Endothelial cell of umbilical vein (primary cell): ENCODE measurements at regions not wholly inside any gene's neighbourhood (a gene's known extent, or its start where the extent isn't known, plus 50 kb on each side); places are given as distances from the start of the nearest gene placed in this dataset.

Source experiments
- BruUV-seq: library from RNA; stranded (reverse); fragments of 400-500 nt; replicated peaks from 2 replicates; lab custom pipeline; 2021; lab: Mats Ljungman, UMichigan
- CTCF ChIA-PET: fragments of 300-600, 350-600 bp; sonication (Branson Sonifier 250); formaldehyde crosslinking; loops from one replicate; lab custom pipeline; 2021; ENCODE audit warnings: antibody characterized with exemption, inconsistent platforms; lab: Charles Lee
- POLR2A ChIA-PET: fragments of 300-600, 350-600 bp; sonication (Branson Sonifier 250); formaldehyde crosslinking; loops from one replicate; lab custom pipeline; 2021; ENCODE audit warnings: antibody characterized with exemption, inconsistent platforms; lab: Charles Lee
- DNase-seq: peaks from one replicate; pipeline ENCODE4 v3.0.0-alpha.2; 2011; ENCODE audit warnings: low read depth, low spot score
- FAIRE-seq: peaks from 2 replicates; lab custom pipeline; 2011; peaks lifted over from hg19 to GRCh38; lab: Jason Lieb, UNC
- H2AFZ ChIP-seq: 2 replicates; pipeline ENCODE4 v1.6.0; 2012; ENCODE audit warnings: low read depth, low read length, control low read depth, inconsistent platforms
- H3K27ac ChIP-seq: 2 replicates; pipeline ENCODE4 v1.5.1; 2011; ENCODE audit warnings: low read depth, mild to moderate bottlenecking, control low read depth, low read length, moderate library complexity; ENCODE audit not compliant: insufficient read depth
- H3K27me3 ChIP-seq, 2 experiments: 2 replicates each; pipeline versions ENCODE4 v1.6.0 to v1.6.1; 2011; ENCODE audit warnings: low read length in 2 of 2, mixed read lengths in 1 of 2; ENCODE audit not compliant: control insufficient read depth in 2 of 2, insufficient read depth in 2 of 2
- H3K36me3 ChIP-seq, 2 experiments: 2 replicates in 1 of 2; 3 replicates in 1 of 2; pipeline ENCODE4 v1.5.1; 2011; ENCODE audit warnings: low read length in 2 of 2, mild to moderate bottlenecking in 1 of 2, moderate library complexity in 1 of 2; ENCODE audit not compliant: control insufficient read depth in 2 of 2, insufficient read depth in 2 of 2; ENCODE audit errors: extremely low read depth in 1 of 2
- H3K4me1 ChIP-seq: 3 replicates; pipeline ENCODE4 v1.5.1; 2011; ENCODE audit warnings: mild to moderate bottlenecking, low read length; ENCODE audit not compliant: control insufficient read depth, insufficient read depth; ENCODE audit errors: extremely low read depth
- H3K4me2 ChIP-seq: 2 replicates; pipeline ENCODE4 v1.6.1; 2011; ENCODE audit warnings: low read length, control low read depth, mixed read lengths; ENCODE audit not compliant: insufficient read depth
- H3K4me3 ChIP-seq, 3 experiments: fragments of 200-600 bp in 1 of 3; sonication (generic), shearing (Covaris generic) in 1 of 3; replicated peaks in 1 of 3; 2 replicates each; pipeline ENCODE4 v1.5.1; 2011 to 2016; ENCODE audit warnings: control low read depth in 3 of 3, low read length in 3 of 3, mild to moderate bottlenecking in 2 of 3, inconsistent platforms in 1 of 3, low read depth in 1 of 3, moderate library complexity in 1 of 3; ENCODE audit not compliant: insufficient read depth in 1 of 3
- H3K79me2 ChIP-seq: 2 replicates; pipeline ENCODE4 v1.6.0; 2012; ENCODE audit warnings: low read length, inconsistent platforms; ENCODE audit not compliant: control insufficient read depth, insufficient read depth
- H3K9ac ChIP-seq: replicated peaks from 2 replicates; pipeline ENCODE3; 2011; ENCODE audit warnings: low read length, control low read depth; ENCODE audit not compliant: insufficient read depth; ENCODE audit errors: extremely low read depth
- H3K9me1 ChIP-seq: replicated peaks from 3 replicates; pipeline ENCODE4 v1.6.0; 2011; ENCODE audit warnings: mild to moderate bottlenecking, low read length; ENCODE audit not compliant: control insufficient read depth, insufficient read depth; ENCODE audit errors: extremely low read depth
- H3K9me3 ChIP-seq: replicated peaks from 2 replicates; pipeline ENCODE4 v1.5.1; 2012; ENCODE audit warnings: low read length, inconsistent platforms; ENCODE audit not compliant: control insufficient read depth, insufficient read depth
- H4K20me1 ChIP-seq: replicated peaks from 2 replicates; pipeline ENCODE3; 2011; ENCODE audit warnings: mild to moderate bottlenecking, low read length; ENCODE audit not compliant: control insufficient read depth, insufficient read depth; ENCODE audit errors: extremely low read depth
- EZH2 ChIP-seq: IDR thresholded peaks from 2 replicates; pipeline ENCODE4 v1.6.1; 2012; ENCODE audit warnings: borderline replicate concordance, low read depth, mild to moderate bottlenecking, moderate library complexity, low read length, inconsistent platforms; ENCODE audit not compliant: severe bottlenecking
- FOS ChIP-seq: IDR thresholded peaks from 2 replicates; pipeline ENCODE4 v1.6.1; 2011; ENCODE audit warnings: mild to moderate bottlenecking, low read length, moderate library complexity, borderline replicate concordance; ENCODE audit not compliant: insufficient read depth
- GATA2 ChIP-seq: IDR thresholded peaks from 2 replicates; pipeline ENCODE4 v1.7.0; 2011; ENCODE audit warnings: low read depth, mild to moderate bottlenecking, moderate library complexity, mixed read lengths, low read length; ENCODE audit not compliant: insufficient read length, insufficient read depth
- JUN ChIP-seq: IDR thresholded peaks from 2 replicates; pipeline ENCODE4 v1.6.1; 2011; ENCODE audit warnings: borderline replicate concordance, low read depth; ENCODE audit not compliant: insufficient read length, insufficient read depth
- MAX ChIP-seq: IDR thresholded peaks from 2 replicates; pipeline ENCODE4 v1.6.1; 2011; ENCODE audit not compliant: insufficient read depth, insufficient read length
- POLR2A ChIP-seq: IDR thresholded peaks from 2 replicates; pipeline ENCODE4 v1.6.1; 2012; ENCODE audit warnings: low read depth, mild to moderate bottlenecking, control low read depth, low read length
- POLR2AphosphoS5 ChIP-seq: IDR thresholded peaks from 2 replicates; pipeline ENCODE4 v1.6.1; 2012; ENCODE audit warnings: low read depth, mild to moderate bottlenecking, control low read depth, low read length, moderate library complexity; ENCODE audit not compliant: insufficient read depth
- dilution Hi-C: fragments of 300-500 bp; cut with MboI; formaldehyde crosslinking; loops from one replicate; pipeline ENCODE4 v1.15.0; 2019; ENCODE audit warnings: low sequenced_read_pairs; ENCODE audit not compliant: extremely low pct_ligation_motif_present
- intact Hi-C: fragments of 100-400 bp; cut with micrococcal nuclease; formaldehyde crosslinking; loops from one replicate; pipeline ENCODE4 v1.10.0; 2022
- TF ChIP-seq, protein P1 (sequence below), 2 donors: IDR thresholded peaks; 1 replicate in 1 of 2; 2 replicates in 1 of 2; pipeline ENCODE4 v1.5.1; 2011; ENCODE audit warnings: low read length in 2 of 2, mild to moderate bottlenecking in 2 of 2, moderate library complexity in 2 of 2, control low read depth in 1 of 2, inconsistent platforms in 1 of 2, low read depth in 1 of 2; ENCODE audit not compliant: insufficient read depth in 1 of 2; ENCODE audit errors: extremely low read depth in 1 of 2

- DNase-seq (no peak), FAIRE-seq (no peak)
- Histone ChIP-seq H3K4me3 (no peak overlapping the region), H3K27ac (no peak overlapping the region), H3K4me1 (no peaks in the 10 kb centered on the region), H3K9ac (no peak overlapping the region), H4K20me1 (no peaks in the 10 kb centered on the region), H3K4me2 (no peak overlapping the region), H3K9me1 (no peaks in the 10 kb centered on the region), H3K79me2 (no peaks in the 10 kb centered on the region), H3K36me3 (no peaks in the 10 kb centered on the region), H2AFZ (no peak overlapping the region), H3K9me3 (no peaks in the 10 kb centered on the region), H3K27me3 (no peaks in the 10 kb centered on the region)
- no TSS peak for BruUV-seq
- intact Hi-C loops = no loop called here
- TF ChIP-seq EZH2 = no peak
- no peak for TF ChIP-seq POLR2AphosphoS5
- no peak for TF ChIP-seq JUN
- CTCF ChIA-PET = no interaction called here
- POLR2A ChIA-PET = no interaction called here
- dilution Hi-C loops = no loop called here
Observed at GRCh38 chr13:84025824-84026223, 143.6 kb upstream of the SLITRK1 start.

DNA sequence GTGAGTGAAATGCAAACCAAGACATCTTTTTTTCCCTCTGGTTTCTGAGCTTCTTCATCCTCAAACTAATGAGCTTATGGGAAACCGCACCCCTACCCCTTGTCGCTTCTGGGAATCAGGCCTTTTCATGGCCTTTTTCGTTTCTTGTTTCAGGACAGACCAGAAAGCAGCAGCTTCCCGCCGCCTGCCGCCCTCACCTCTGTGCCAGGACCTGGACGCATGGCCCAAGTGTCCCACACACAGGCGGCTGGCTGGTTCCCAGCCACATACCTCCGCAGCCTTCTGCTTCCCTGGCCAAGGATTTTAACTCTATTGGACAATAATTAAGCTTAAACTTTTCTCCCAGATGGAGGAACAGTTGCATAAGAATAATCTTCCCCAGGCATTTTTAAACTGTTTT lies 114.1 kb upstream of the SLITRK1 start:
- no peak overlapping the region for H3K9ac ChIP-seq
- ChIA-PET POLR2A (no interaction called here), CTCF (no interaction called here)
- H3K4me2 ChIP-seq = no peak overlapping the region
- no peak overlapping the region for H2AFZ ChIP-seq
- peaks cover 6% of the 10 kb centered on the region for H3K9me3 ChIP-seq
- H3K27me3 ChIP-seq = no peaks in the 10 kb centered on the region
- no peak overlapping the region for H3K27ac ChIP-seq
- FAIRE-seq = no peak
- no peak for DNase-seq
- H3K9me1 ChIP-seq = no peaks in the 10 kb centered on the region
- dilution Hi-C loops = no loop called here
- no peak for TF ChIP-seq MAX
- no peak for TF ChIP-seq GATA2
- TF ChIP-seq, protein P1, sequence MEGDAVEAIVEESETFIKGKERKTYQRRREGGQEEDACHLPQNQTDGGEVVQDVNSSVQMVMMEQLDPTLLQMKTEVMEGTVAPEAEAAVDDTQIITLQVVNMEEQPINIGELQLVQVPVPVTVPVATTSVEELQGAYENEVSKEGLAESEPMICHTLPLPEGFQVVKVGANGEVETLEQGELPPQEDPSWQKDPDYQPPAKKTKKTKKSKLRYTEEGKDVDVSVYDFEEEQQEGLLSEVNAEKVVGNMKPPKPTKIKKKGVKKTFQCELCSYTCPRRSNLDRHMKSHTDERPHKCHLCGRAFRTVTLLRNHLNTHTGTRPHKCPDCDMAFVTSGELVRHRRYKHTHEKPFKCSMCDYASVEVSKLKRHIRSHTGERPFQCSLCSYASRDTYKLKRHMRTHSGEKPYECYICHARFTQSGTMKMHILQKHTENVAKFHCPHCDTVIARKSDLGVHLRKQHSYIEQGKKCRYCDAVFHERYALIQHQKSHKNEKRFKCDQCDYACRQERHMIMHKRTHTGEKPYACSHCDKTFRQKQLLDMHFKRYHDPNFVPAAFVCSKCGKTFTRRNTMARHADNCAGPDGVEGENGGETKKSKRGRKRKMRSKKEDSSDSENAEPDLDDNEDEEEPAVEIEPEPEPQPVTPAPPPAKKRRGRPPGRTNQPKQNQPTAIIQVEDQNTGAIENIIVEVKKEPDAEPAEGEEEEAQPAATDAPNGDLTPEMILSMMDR (IDR thresholded peaks at IDR 0.05; ENCODE audit: extremely low read depth in 1 of 2, insufficient read depth in 1 of 2, low read depth in 1 of 2, low read length in 2 of 2) = no peak
- TF ChIP-seq FOS = no peak
- no peak for TF ChIP-seq JUN
- no peak for TF ChIP-seq POLR2AphosphoS5
- no peak for TF ChIP-seq POLR2A
- intact Hi-C loops = no loop called here
- no peaks in the 10 kb centered on the region for H3K4me1 ChIP-seq
- H3K79me2 ChIP-seq = no peaks in the 10 kb centered on the region
- BruUV-seq = no TSS peak
- no peak overlapping the region for H3K4me3 ChIP-seq
- H3K36me3 ChIP-seq = no peaks in the 10 kb centered on the region
- no peaks in the 10 kb centered on the region for H4K20me1 ChIP-seq
